ENCODE measurements at regions not wholly inside any gene's neighbourhood (a gene's known extent, or its start where the extent isn't known, plus 50 kb on each side); places are given as distances from the start of the nearest gene placed in this dataset.

- TF ChIP-seq Cebpa-rat (IDR thresholded peaks at IDR 0.05) = no peak
- Histone ChIP-seq H3K4me2 (no peak overlapping the region), H3K9me3 (no peaks in the 10 kb centered on the region), H3K4me3 (no peak overlapping the region), H3K4me1 (no peaks in the 10 kb centered on the region), H3K36me3 (no peaks in the 10 kb centered on the region), H3K9ac (no peak overlapping the region), H4K20me1 (no peaks in the 10 kb centered on the region), H3K27ac (no peak overlapping the region), H3K27me3 (no peaks in the 10 kb centered on the region)
Observed at GRCh38 chr1:100613817-100614559, 76.0 kb downstream of the GPR88 start.

- Histone ChIP-seq H3K9ac (no peak overlapping the region), H3K27me3 (no peaks in the 10 kb centered on the region), H3K4me3 (no peak overlapping the region), H3K36me3 (no peaks in the 10 kb centered on the region), H3K4me1 (no peaks in the 10 kb centered on the region), H3K9me3 (no peaks in the 10 kb centered on the region), H3K27ac (no peak overlapping the region), H4K20me1 (no peaks in the 10 kb centered on the region), H3K4me2 (no peak overlapping the region)
- no peak for TF ChIP-seq Cebpa-rat (IDR thresholded peaks at IDR 0.05)
Observed at GRCh38 chr1:100614570-100614969, 76.6 kb downstream of the GPR88 start.

GRCh38 chr1:100615686-100616085 is 77.7 kb downstream of the GPR88 start:
- no peaks in the 10 kb centered on the region for H3K27me3 ChIP-seq
- H3K4me1 ChIP-seq = no peaks in the 10 kb centered on the region
- H3K9ac ChIP-seq = no peak overlapping the region
- H3K36me3 ChIP-seq = no peaks in the 10 kb centered on the region
- H4K20me1 ChIP-seq = no peaks in the 10 kb centered on the region
- H3K4me2 ChIP-seq = no peak overlapping the region
- no peak for TF ChIP-seq Cebpa-rat (IDR thresholded peaks at IDR 0.05)
- no peaks in the 10 kb centered on the region for H3K9me3 ChIP-seq
- no peak overlapping the region for H3K4me3 ChIP-seq
- H3K27ac ChIP-seq = no peak overlapping the region

- H3K4me1 ChIP-seq = no peaks in the 10 kb centered on the region
- no peak for TF ChIP-seq Cebpa-rat (IDR thresholded peaks at IDR 0.05)
- no peak overlapping the region for H3K4me2 ChIP-seq
Observed at GRCh38 chr1:100616121-100616621, 78.2 kb downstream of the GPR88 start.

GRCh38 chr1:100622037-100622436 is 84.1 kb downstream of the GPR88 start:
- Histone ChIP-seq H3K4me1 (no peaks in the 10 kb centered on the region), H3K36me3 (no peaks in the 10 kb centered on the region), H3K9me3 (no peaks in the 10 kb centered on the region), H3K9ac (no peak overlapping the region), H4K20me1 (no peaks in the 10 kb centered on the region), H3K4me3 (no peak overlapping the region), H3K27ac (no peak overlapping the region), H3K27me3 (no peaks in the 10 kb centered on the region), H3K4me2 (no peak overlapping the region)
- TF ChIP-seq Cebpa-rat (IDR thresholded peaks at IDR 0.05) = no peak

More at GRCh38 chr1:100616121-100616621, 78.2 kb downstream of the GPR88 start:
- no peak overlapping the region for H3K4me3 ChIP-seq
- no peaks in the 10 kb centered on the region for H3K36me3 ChIP-seq
- no peaks in the 10 kb centered on the region for H4K20me1 ChIP-seq
- no peaks in the 10 kb centered on the region for H3K9me3 ChIP-seq
- H3K27ac ChIP-seq = no peak overlapping the region
- H3K9ac ChIP-seq = no peak overlapping the region
- no peaks in the 10 kb centered on the region for H3K27me3 ChIP-seq

- Histone ChIP-seq H3K36me3 (no peaks in the 10 kb centered on the region), H3K9ac (no peak overlapping the region), H3K4me2 (no peak overlapping the region), H3K4me1 (no peaks in the 10 kb centered on the region), H4K20me1 (no peaks in the 10 kb centered on the region), H3K27me3 (no peaks in the 10 kb centered on the region), H3K9me3 (no peaks in the 10 kb centered on the region), H3K4me3 (no peak overlapping the region), H3K27ac (no peak overlapping the region)
- no peak for TF ChIP-seq Cebpa-rat (IDR thresholded peaks at IDR 0.05)
Observed at GRCh38 chr1:100622506-100622905, 84.6 kb downstream of the GPR88 start.

GRCh38 chr1:100622966-100623762 is 85.2 kb downstream of the GPR88 start:
- H3K9ac ChIP-seq = no peak overlapping the region
- no peaks in the 10 kb centered on the region for H4K20me1 ChIP-seq
- H3K27me3 ChIP-seq = no peaks in the 10 kb centered on the region
- H3K4me3 ChIP-seq = no peak overlapping the region
- no peak overlapping the region for H3K27ac ChIP-seq
- TF ChIP-seq Cebpa-rat (IDR thresholded peaks at IDR 0.05) = no peak
- no peaks in the 10 kb centered on the region for H3K9me3 ChIP-seq
- no peaks in the 10 kb centered on the region for H3K4me1 ChIP-seq
- H3K4me2 ChIP-seq = no peak overlapping the region
- H3K36me3 ChIP-seq = no peaks in the 10 kb centered on the region

GRCh38 chr1:100624886-100625610 is 87.1 kb downstream of the GPR88 start:
- no peak for TF ChIP-seq Cebpa-rat (IDR thresholded peaks at IDR 0.05)
- H3K9ac ChIP-seq = no peak overlapping the region
- no peaks in the 10 kb centered on the region for H3K4me1 ChIP-seq
- no peaks in the 10 kb centered on the region for H4K20me1 ChIP-seq
- H3K4me3 ChIP-seq = no peak overlapping the region
- H3K9me3 ChIP-seq = no peaks in the 10 kb centered on the region
- H3K27me3 ChIP-seq = no peaks in the 10 kb centered on the region
- H3K27ac ChIP-seq = no peak overlapping the region
- no peaks in the 10 kb centered on the region for H3K36me3 ChIP-seq
- H3K4me2 ChIP-seq = no peak overlapping the region

GRCh38 chr1:100626397-100626796 is 88.5 kb downstream of the GPR88 start:
- H3K27ac ChIP-seq = no peak overlapping the region
- peaks cover 7% of the 10 kb centered on the region for H3K4me1 ChIP-seq
- H3K4me2 ChIP-seq = no peak overlapping the region

More at GRCh38 chr1:100626397-100626796, 88.5 kb downstream of the GPR88 start:
- H4K20me1 ChIP-seq = no peaks in the 10 kb centered on the region
- no peak overlapping the region for H3K9ac ChIP-seq
- no peaks in the 10 kb centered on the region for H3K9me3 ChIP-seq
- H3K36me3 ChIP-seq = no peaks in the 10 kb centered on the region
- TF ChIP-seq Cebpa-rat (IDR thresholded peaks at IDR 0.05) = no peak
- no peak overlapping the region for H3K4me3 ChIP-seq
- no peaks in the 10 kb centered on the region for H3K27me3 ChIP-seq
